HepG2 (cell line): ENCODE measurements at regions not wholly inside any gene's neighbourhood (a gene's known extent, or its start where the extent isn't known, plus 50 kb on each side); places are given as distances from the start of the nearest gene placed in this dataset.

Source experiments
- ATAC-seq: fragments of 200-7000 bp; cut with Tn5 transposase; 3 replicates; pipeline ENCODE4 v1.9.1; 2020; ENCODE audit warnings: mild to moderate bottlenecking, moderate library complexity
- BruUV-seq: library from RNA; stranded (reverse); fragments of 400-500 nt; replicated peaks from 2 replicates; lab custom pipeline; 2021; lab: Mats Ljungman, UMichigan
- CTCF ChIA-PET: fragments of 300-600 bp; formaldehyde crosslinking; extraction: SDS; loops from one replicate; lab custom pipeline; 2021; ENCODE audit warnings: low total read pairs, inconsistent platforms, low intra/inter-chr PET ratio; lab: Yijun Ruan, JAX
- POLR2A ChIA-PET: fragments of 350-600 bp; sonication (Branson Sonifier 250); formaldehyde crosslinking; loops from one replicate; lab custom pipeline; 2020; ENCODE audit warnings: antibody characterized with exemption, inconsistent platforms; lab: Yijun Ruan, JAX
- DNase-seq: peaks from one replicate; pipeline ENCODE4 v3.0.0-alpha.2; 2015; ENCODE audit warnings: low spot score
- FAIRE-seq: peaks from 3 replicates; lab custom pipeline; 2011; peaks lifted over from hg19 to GRCh38; lab: Jason Lieb, UNC
- H2AFZ ChIP-seq: one replicate; pipeline ENCODE4 v1.6.1; 2011; ENCODE audit warnings: low read length, inconsistent platforms
- H3K27ac ChIP-seq: fragments of 300-600 bp; 3 replicates; pipeline ENCODE4 v1.8.0; 2011; ENCODE audit warnings: mixed run types, mild to moderate bottlenecking, mixed read lengths, low read length, inconsistent platforms; ENCODE audit not compliant: insufficient read depth; ENCODE audit errors: extremely low read length
- H3K27me3 ChIP-seq, 2 experiments: fragments of 200-600 bp in 1 of 2; 2 replicates in 1 of 2; 3 replicates in 1 of 2; pipeline versions ENCODE4 v1.6.0 to v1.8.0; 2011; ENCODE audit warnings: low read length in 2 of 2, mild to moderate bottlenecking in 2 of 2, moderate library complexity in 2 of 2, inconsistent platforms in 1 of 2; ENCODE audit not compliant: insufficient read depth in 2 of 2, control insufficient read depth in 1 of 2
- H3K36me3 ChIP-seq, 2 experiments: fragments of 200-600 bp in 1 of 2; replicated peaks in 1 of 2; 2 replicates in 1 of 2; 3 replicates in 1 of 2; pipeline versions ENCODE4 v1.5.1 to v1.8.0; 2011; ENCODE audit warnings: low read length in 2 of 2, inconsistent platforms in 1 of 2; ENCODE audit not compliant: insufficient read depth in 2 of 2, control insufficient read depth in 1 of 2
- H3K4me1 ChIP-seq: 2 replicates; pipeline ENCODE4 v1.5.1; 2012; ENCODE audit warnings: low read length, inconsistent platforms; ENCODE audit not compliant: insufficient read depth
- H3K4me2 ChIP-seq: 2 replicates; pipeline ENCODE4 v1.6.0; 2011; ENCODE audit warnings: low read depth, low read length, inconsistent platforms
- H3K4me3 ChIP-seq, 3 experiments: fragments of 200-600 bp in 1 of 3; sonication (generic), shearing (Covaris generic) in 1 of 3; replicated peaks in 1 of 3; 2 replicates each; pipeline ENCODE4 v1.5.1; 2011 to 2016; ENCODE audit warnings: low read length in 3 of 3, inconsistent platforms in 2 of 3, low read depth in 2 of 3, mild to moderate bottlenecking in 2 of 3, control low read depth in 1 of 3, mixed read lengths in 1 of 3; ENCODE audit not compliant: insufficient read depth in 1 of 3
- H3K79me2 ChIP-seq: one replicate; pipeline ENCODE4 v1.6.1; 2011; ENCODE audit warnings: low read length, inconsistent platforms; ENCODE audit not compliant: insufficient read depth
- H3K9ac ChIP-seq: 2 replicates; pipeline ENCODE4 v1.6.0; 2011; ENCODE audit warnings: mild to moderate bottlenecking, low read depth, low read length, inconsistent platforms; ENCODE audit not compliant: insufficient read depth
- H3K9me3 ChIP-seq: 2 replicates; pipeline ENCODE4 v1.5.1; 2012; ENCODE audit warnings: mild to moderate bottlenecking, low read length
- H4K20me1 ChIP-seq: 2 replicates; pipeline ENCODE4 v1.6.0; 2011; ENCODE audit warnings: inconsistent platforms, mild to moderate bottlenecking, low read length, moderate library complexity; ENCODE audit not compliant: insufficient read depth
- TEAD3 ChIP-seq: optimal IDR thresholded peaks from 2 replicates; pipeline ENCODE3; 2016; ENCODE audit warnings: borderline replicate concordance
- ZNF883 ChIP-seq: sonication (generic); formaldehyde crosslinking; IDR thresholded peaks from 2 replicates; pipeline ENCODE4 v1.5.1; 2020; ENCODE audit warnings: mild to moderate bottlenecking, missing genetic modification reagents; ENCODE audit errors: not compliant biosample characterization
- ZSCAN12 ChIP-seq: sonication (generic); formaldehyde crosslinking; IDR thresholded peaks from 2 replicates; pipeline ENCODE4 v1.9.0; 2021; ENCODE audit warnings: mild to moderate bottlenecking, missing genetic modification reagents
- WGBS: methylation state at CpG from one replicate; pipeline ENCODE4 v1.1.6; 2017; ENCODE audit warnings: low lambda C conversion rate; 5-methylcytosine and 5-hydroxymethylcytosine counted together
- in situ Hi-C: cut with HindIII; loops from 2 replicates; pipeline ENCODE4 v1.10.0; 2017; ENCODE audit warnings: low pct_unique_long_range_greater_than_20kb; ENCODE audit not compliant: extremely low pct_ligation_motif_present
- intact Hi-C: fragments of 100-400 bp; cut with micrococcal nuclease; formaldehyde crosslinking; loops from one replicate; pipeline ENCODE4 v1.10.0; 2022; ENCODE audit not compliant: unreplicated experiment
- TF ChIP-seq, protein P1 (sequence below): sonication (generic); formaldehyde crosslinking; IDR thresholded peaks from 2 replicates; pipeline ENCODE4 v1.5.0; 2020; ENCODE audit warnings: mild to moderate bottlenecking, missing genetic modification reagents, borderline replicate concordance
- TF ChIP-seq, protein P2 (sequence below): sonication (generic); formaldehyde crosslinking; IDR thresholded peaks from 2 replicates; pipeline ENCODE4 v1.4.0; 2020; ENCODE audit warnings: missing genetic modification reagents
- TF ChIP-seq, protein P3 (sequence below): sonication (generic); formaldehyde crosslinking; IDR thresholded peaks from 2 replicates; pipeline ENCODE4 v1.8.0; 2022; ENCODE audit warnings: mild to moderate bottlenecking, missing genetic modification reagents; ENCODE audit not compliant: insufficient replicate concordance

DNA sequence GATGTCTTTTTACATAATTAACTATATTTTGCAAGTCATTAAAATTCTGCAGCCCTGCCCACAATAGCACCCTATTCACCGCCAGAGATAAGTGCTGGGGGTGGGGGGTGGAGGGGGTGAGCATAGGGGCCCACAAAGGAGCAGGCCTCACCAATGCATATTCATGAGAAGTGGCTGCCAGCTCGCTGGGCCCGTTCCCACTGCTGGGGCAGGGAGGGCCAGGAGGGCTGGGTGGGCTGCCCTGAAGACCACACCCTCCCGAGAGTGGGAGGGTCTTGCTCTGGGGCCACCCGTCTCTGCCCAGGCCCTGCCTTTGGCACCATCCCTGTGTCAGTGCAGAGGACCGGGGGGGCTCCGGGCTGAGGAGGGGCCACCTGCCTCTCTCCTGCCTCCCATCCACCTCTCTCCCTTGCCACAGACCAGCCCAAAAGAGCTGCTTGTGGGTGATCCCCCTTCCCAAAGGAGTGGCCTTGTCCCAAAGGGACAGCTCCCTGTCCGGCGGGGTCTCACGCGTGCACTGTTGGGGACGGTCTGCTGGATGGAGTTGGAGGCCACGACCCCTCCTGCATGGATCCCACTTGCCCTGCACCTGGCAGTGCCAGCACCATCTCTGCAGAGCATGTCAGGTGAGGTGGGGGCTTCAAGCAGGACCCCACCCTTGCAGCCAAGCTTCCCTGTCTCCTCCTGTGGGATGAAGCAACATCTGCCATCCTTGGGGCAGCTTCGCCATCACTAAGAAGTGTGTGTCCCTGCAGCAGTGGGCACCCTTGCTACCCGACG lies 138.8 kb upstream of the GPC1 start:
- in situ Hi-C loops (no loop called here), intact Hi-C loops (no loop called here)
- no TSS peak for BruUV-seq

More for the DNA sequence above, 138.8 kb upstream of the GPC1 start:
- ChIA-PET POLR2A (no interaction called here), CTCF (no interaction called here)
- ATAC-seq (no peak), FAIRE-seq (no peak), DNase-seq (no peak)
- no peaks in the 10 kb centered on the region for H3K36me3 ChIP-seq
- H3K9ac ChIP-seq = no peak overlapping the region
- peaks cover 30 to 96% of the 10 kb centered on the region in 2 experiments for H3K27me3 ChIP-seq
- H2AFZ ChIP-seq = no peak overlapping the region
- no peaks in the 10 kb centered on the region for H4K20me1 ChIP-seq
- no peaks in the 10 kb centered on the region for H3K79me2 ChIP-seq
- H3K4me1 ChIP-seq = no peaks in the 10 kb centered on the region
- WGBS = 39% methylated on average over 14 of the region's 16 CpGs
- H3K4me3 ChIP-seq = no peak overlapping the region
- no peak overlapping the region for H3K4me2 ChIP-seq
- H3K27ac ChIP-seq = no peak overlapping the region
- TF ChIP-seq, protein P1, sequence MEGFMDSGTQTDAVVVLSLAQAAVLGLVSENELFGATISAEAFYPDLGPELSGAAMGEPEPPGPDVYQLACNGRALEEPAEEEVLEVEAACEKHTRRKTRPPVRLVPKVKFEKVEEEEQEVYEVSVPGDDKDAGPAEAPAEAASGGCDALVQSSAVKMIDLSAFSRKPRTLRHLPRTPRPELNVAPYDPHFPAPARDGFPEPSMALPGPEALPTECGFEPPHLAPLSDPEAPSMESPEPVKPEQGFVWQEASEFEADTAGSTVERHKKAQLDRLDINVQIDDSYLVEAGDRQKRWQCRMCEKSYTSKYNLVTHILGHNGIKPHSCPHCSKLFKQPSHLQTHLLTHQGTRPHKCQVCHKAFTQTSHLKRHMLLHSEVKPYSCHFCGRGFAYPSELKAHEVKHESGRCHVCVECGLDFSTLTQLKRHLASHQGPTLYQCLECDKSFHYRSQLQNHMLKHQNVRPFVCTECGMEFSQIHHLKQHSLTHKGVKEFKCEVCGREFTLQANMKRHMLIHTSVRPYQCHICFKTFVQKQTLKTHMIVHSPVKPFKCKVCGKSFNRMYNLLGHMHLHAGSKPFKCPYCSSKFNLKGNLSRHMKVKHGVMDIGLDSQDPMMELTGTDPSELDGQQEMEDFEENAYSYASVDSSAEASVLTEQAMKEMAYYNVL (CRISPR knock-in tag) = no peak
- TF ChIP-seq, protein P2, sequence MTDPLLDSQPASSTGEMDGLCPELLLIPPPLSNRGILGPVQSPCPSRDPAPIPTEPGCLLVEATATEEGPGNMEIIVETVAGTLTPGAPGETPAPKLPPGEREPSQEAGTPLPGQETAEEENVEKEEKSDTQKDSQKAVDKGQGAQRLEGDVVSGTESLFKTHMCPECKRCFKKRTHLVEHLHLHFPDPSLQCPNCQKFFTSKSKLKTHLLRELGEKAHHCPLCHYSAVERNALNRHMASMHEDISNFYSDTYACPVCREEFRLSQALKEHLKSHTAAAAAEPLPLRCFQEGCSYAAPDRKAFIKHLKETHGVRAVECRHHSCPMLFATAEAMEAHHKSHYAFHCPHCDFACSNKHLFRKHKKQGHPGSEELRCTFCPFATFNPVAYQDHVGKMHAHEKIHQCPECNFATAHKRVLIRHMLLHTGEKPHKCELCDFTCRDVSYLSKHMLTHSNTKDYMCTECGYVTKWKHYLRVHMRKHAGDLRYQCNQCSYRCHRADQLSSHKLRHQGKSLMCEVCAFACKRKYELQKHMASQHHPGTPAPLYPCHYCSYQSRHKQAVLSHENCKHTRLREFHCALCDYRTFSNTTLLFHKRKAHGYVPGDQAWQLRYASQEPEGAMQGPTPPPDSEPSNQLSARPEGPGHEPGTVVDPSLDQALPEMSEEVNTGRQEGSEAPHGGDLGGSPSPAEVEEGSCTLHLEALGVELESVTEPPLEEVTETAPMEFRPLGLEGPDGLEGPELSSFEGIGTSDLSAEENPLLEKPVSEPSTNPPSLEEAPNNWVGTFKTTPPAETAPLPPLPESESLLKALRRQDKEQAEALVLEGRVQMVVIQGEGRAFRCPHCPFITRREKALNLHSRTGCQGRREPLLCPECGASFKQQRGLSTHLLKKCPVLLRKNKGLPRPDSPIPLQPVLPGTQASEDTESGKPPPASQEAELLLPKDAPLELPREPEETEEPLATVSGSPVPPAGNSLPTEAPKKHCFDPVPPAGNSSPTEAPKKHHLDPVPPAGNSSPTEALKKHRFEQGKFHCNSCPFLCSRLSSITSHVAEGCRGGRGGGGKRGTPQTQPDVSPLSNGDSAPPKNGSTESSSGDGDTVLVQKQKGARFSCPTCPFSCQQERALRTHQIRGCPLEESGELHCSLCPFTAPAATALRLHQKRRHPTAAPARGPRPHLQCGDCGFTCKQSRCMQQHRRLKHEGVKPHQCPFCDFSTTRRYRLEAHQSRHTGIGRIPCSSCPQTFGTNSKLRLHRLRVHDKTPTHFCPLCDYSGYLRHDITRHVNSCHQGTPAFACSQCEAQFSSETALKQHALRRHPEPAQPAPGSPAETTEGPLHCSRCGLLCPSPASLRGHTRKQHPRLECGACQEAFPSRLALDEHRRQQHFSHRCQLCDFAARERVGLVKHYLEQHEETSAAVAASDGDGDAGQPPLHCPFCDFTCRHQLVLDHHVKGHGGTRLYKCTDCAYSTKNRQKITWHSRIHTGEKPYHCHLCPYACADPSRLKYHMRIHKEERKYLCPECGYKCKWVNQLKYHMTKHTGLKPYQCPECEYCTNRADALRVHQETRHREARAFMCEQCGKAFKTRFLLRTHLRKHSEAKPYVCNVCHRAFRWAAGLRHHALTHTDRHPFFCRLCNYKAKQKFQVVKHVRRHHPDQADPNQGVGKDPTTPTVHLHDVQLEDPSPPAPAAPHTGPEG = no peak
- TF ChIP-seq, protein P3, sequence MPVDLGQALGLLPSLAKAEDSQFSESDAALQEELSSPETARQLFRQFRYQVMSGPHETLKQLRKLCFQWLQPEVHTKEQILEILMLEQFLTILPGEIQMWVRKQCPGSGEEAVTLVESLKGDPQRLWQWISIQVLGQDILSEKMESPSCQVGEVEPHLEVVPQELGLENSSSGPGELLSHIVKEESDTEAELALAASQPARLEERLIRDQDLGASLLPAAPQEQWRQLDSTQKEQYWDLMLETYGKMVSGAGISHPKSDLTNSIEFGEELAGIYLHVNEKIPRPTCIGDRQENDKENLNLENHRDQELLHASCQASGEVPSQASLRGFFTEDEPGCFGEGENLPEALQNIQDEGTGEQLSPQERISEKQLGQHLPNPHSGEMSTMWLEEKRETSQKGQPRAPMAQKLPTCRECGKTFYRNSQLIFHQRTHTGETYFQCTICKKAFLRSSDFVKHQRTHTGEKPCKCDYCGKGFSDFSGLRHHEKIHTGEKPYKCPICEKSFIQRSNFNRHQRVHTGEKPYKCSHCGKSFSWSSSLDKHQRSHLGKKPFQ = no peak
- TF ChIP-seq TEAD3 (CRISPR knock-in tag) = no peak
- no peak for TF ChIP-seq ZNF883
- no peak for TF ChIP-seq ZSCAN12 (CRISPR knock-in tag)
- no peaks in the 10 kb centered on the region for H3K9me3 ChIP-seq
